HCT116 (cell line): ENCODE measurements at regions not wholly inside any gene's neighbourhood (a gene's known extent, or its start where the extent isn't known, plus 50 kb on each side); places are given as distances from the start of the nearest gene placed in this dataset.

ENCODE experiments used
- ATAC-seq: fragments of 200-7000 bp; cut with Tn5 transposase; 2 replicates; pipeline ENCODE4 v1.9.1; 2020; ENCODE audit warnings: mild to moderate bottlenecking, moderate library complexity
- BruUV-seq: library from RNA; stranded (reverse); fragments of 400-500 nt; replicated peaks from 2 replicates; lab custom pipeline; 2021; lab: Mats Ljungman, UMichigan
- CTCF ChIA-PET: fragments of 300-600 bp; sonication (Branson Sonifier 250); formaldehyde crosslinking; loops from one replicate; lab custom pipeline; 2021; ENCODE audit warnings: antibody characterized with exemption; lab: Charles Lee
- POLR2A ChIA-PET: fragments of 300-600, 350-600 bp; sonication (Branson Sonifier 250); formaldehyde crosslinking; loops from one replicate; lab custom pipeline; 2021; ENCODE audit warnings: antibody characterized with exemption; lab: Charles Lee
- RAD21 ChIA-PET, 2 experiments: fragments of 300-600 bp; sonication (Branson Sonifier 250); formaldehyde crosslinking; loops; one replicate each; lab custom pipeline; 2023; ENCODE audit warnings: low total read pairs in 2 of 2; ENCODE audit not compliant: uncharacterized antibody in 2 of 2, unreplicated experiment in 2 of 2, low non-redundant PET in 1 of 2; lab: Charles Lee
- DNase-seq: peaks from one replicate; pipeline ENCODE4 v3.0.0-alpha.2; 2010; ENCODE audit warnings: low read depth, low spot score
- H2AFZ ChIP-seq: fragments of 200-600 bp; shearing (Covaris generic), sonication (generic); 2 replicates; pipeline ENCODE4 v1.6.1; 2017; ENCODE audit warnings: low read depth, mixed run types, mixed read lengths, antibody characterized with exemption, low read length; ENCODE audit not compliant: poor library complexity, severe bottlenecking
- H3K27ac ChIP-seq: 2 replicates; pipeline ENCODE4 v1.5.1; 2012; ENCODE audit warnings: low read depth, low read length
- H3K27me3 ChIP-seq: fragments of 200-600 bp; sonication (generic); 2 replicates; pipeline ENCODE4 v1.6.1; 2016; ENCODE audit warnings: mixed run types, low read length, mixed read lengths; ENCODE audit not compliant: insufficient read depth
- H3K36me3 ChIP-seq, 2 experiments: fragments of 200-500 bp in 1 of 2; fragments of 200-600 bp in 1 of 2; sonication (Bioruptor generic) in 1 of 2; sonication (generic) in 1 of 2; 2 replicates each; pipeline versions ENCODE4 v1.5.1 to v1.6.1; 2014 to 2016; ENCODE audit warnings: low read length in 2 of 2, inconsistent platforms in 1 of 2, mixed read lengths in 1 of 2, mixed run types in 1 of 2; ENCODE audit not compliant: insufficient read depth in 2 of 2, control insufficient read depth in 1 of 2
- H3K4me1 ChIP-seq, 2 experiments: fragments of 200-600 bp in 1 of 2; sonication (generic) in 1 of 2; 2 replicates each; pipeline versions ENCODE4 v1.5.1 to v1.6.1; 2012 to 2017; ENCODE audit warnings: low read length in 2 of 2, inconsistent platforms in 1 of 2, mild to moderate bottlenecking in 1 of 2, mixed read lengths in 1 of 2, mixed run types in 1 of 2, moderate library complexity in 1 of 2; ENCODE audit not compliant: insufficient read depth in 2 of 2, control insufficient read depth in 1 of 2
- H3K4me2 ChIP-seq: fragments of 200-600 bp; sonication (generic); 2 replicates; pipeline ENCODE4 v1.6.1; 2017; ENCODE audit warnings: mixed run types, low read length, mixed read lengths
- H3K4me3 ChIP-seq, 2 experiments: fragments of 200-600 bp in 1 of 2; sonication (generic) in 1 of 2; replicated peaks in 1 of 2; 2 replicates each; pipeline ENCODE4 v1.5.1; 2011 to 2016; ENCODE audit warnings: low read length in 2 of 2, control low read depth in 1 of 2, low read depth in 1 of 2, mild to moderate bottlenecking in 1 of 2, mixed read lengths in 1 of 2, mixed run types in 1 of 2
- H3K79me2 ChIP-seq: fragments of 200-600 bp; sonication (generic); 2 replicates; pipeline ENCODE4 v1.6.1; 2017; ENCODE audit warnings: mild to moderate bottlenecking, mixed run types, low read length, moderate library complexity, mixed read lengths; ENCODE audit not compliant: insufficient read depth
- H3K9ac ChIP-seq: fragments of 200-600 bp; sonication (generic); 2 replicates; pipeline ENCODE4 v1.6.1; 2016; ENCODE audit warnings: low read length, mixed read lengths
- H3K9me2 ChIP-seq: fragments of 200-600 bp; sonication (generic), shearing (Covaris generic); 2 replicates; pipeline ENCODE4 v1.6.1; 2017; ENCODE audit warnings: mixed run types, mild to moderate bottlenecking, moderate library complexity; ENCODE audit not compliant: insufficient read depth
- H3K9me3 ChIP-seq, 2 experiments: fragments of 200-500 bp in 1 of 2; fragments of 200-600 bp in 1 of 2; sonication (Bioruptor generic) in 1 of 2; sonication (generic) in 1 of 2; 2 replicates each; pipeline ENCODE4 v1.6.1; 2014 to 2017; ENCODE audit warnings: low read length in 2 of 2, mixed read lengths in 2 of 2, inconsistent platforms in 1 of 2, low read depth in 1 of 2, mild to moderate bottlenecking in 1 of 2, mixed run types in 1 of 2, moderate library complexity in 1 of 2; ENCODE audit not compliant: control insufficient read depth in 1 of 2, insufficient read depth in 1 of 2
- H4K20me1 ChIP-seq: fragments of 200-600 bp; sonication (generic), shearing (Covaris generic); 2 replicates; pipeline ENCODE4 v1.6.1; 2017; ENCODE audit warnings: mixed run types, mild to moderate bottlenecking, moderate library complexity; ENCODE audit not compliant: insufficient read depth
- CBX3 ChIP-seq: IDR thresholded peaks from 2 replicates; pipeline ENCODE4 v1.6.1; 2012; ENCODE audit warnings: low read depth
- CEBPB ChIP-seq: IDR thresholded peaks from 2 replicates; pipeline ENCODE4 v1.6.1; 2012; ENCODE audit warnings: low read depth
- ELF1 ChIP-seq: IDR thresholded peaks from 2 replicates; pipeline ENCODE4 v1.6.1; 2012; ENCODE audit warnings: low read depth, borderline replicate concordance
- EZH2 ChIP-seq: fragments of 200-600 bp; sonication (generic); IDR thresholded peaks from 2 replicates; pipeline ENCODE4 v1.6.1; 2017; ENCODE audit warnings: antibody characterized with exemption, mixed run types
- EZH2phosphoT487 ChIP-seq: fragments of 200-600 bp; IDR thresholded peaks from 2 replicates; pipeline ENCODE4 v1.6.1; 2018; ENCODE audit warnings: antibody characterized with exemption, borderline replicate concordance
- FOSL1 ChIP-seq: IDR thresholded peaks from 2 replicates; pipeline ENCODE4 v1.6.1; 2012; ENCODE audit warnings: low read depth
- JUND ChIP-seq: IDR thresholded peaks from 2 replicates; pipeline ENCODE4 v1.6.1; 2012
- POLR2A ChIP-seq: IDR thresholded peaks from 2 replicates; pipeline ENCODE4 v1.7.0; 2011; ENCODE audit warnings: borderline replicate concordance; ENCODE audit not compliant: insufficient read depth, insufficient read length; ENCODE audit errors: extremely low read depth
- POLR2AphosphoS5 ChIP-seq: IDR thresholded peaks from 2 replicates; pipeline ENCODE4 v1.6.1; 2011; ENCODE audit warnings: mild to moderate bottlenecking, low read depth, low read length, moderate library complexity
- RAD21 ChIP-seq: IDR thresholded peaks from 2 replicates; pipeline ENCODE4 v1.6.1; 2012; ENCODE audit warnings: low read depth, mild to moderate bottlenecking
- REST ChIP-seq: IDR thresholded peaks from 2 replicates; pipeline ENCODE4 v1.6.1; 2012; ENCODE audit warnings: low read depth
- SIN3A ChIP-seq: IDR thresholded peaks from 2 replicates; pipeline ENCODE4 v1.6.1; 2012; ENCODE audit warnings: low read depth
- SP1 ChIP-seq: IDR thresholded peaks from 2 replicates; pipeline ENCODE4 v1.6.1; 2012; ENCODE audit warnings: low read depth
- SRF ChIP-seq: IDR thresholded peaks from 2 replicates; pipeline ENCODE4 v1.6.1; 2012; ENCODE audit warnings: low read depth
- TCF7L2 ChIP-seq: IDR thresholded peaks from 2 replicates; pipeline ENCODE4 v1.7.0; 2011; ENCODE audit warnings: borderline replicate concordance, inconsistent platforms; ENCODE audit not compliant: insufficient read depth, insufficient read length; ENCODE audit errors: extremely low read depth
- YY1 ChIP-seq: IDR thresholded peaks from 2 replicates; pipeline ENCODE4 v1.6.1; 2011; ENCODE audit warnings: low read length, low read depth, moderate library complexity, mild to moderate bottlenecking; ENCODE audit not compliant: insufficient replicate concordance; ENCODE audit errors: extremely low read depth
- ZFX ChIP-seq: fragments of 450-650 bp; IDR thresholded peaks from 2 replicates; pipeline ENCODE4 v1.6.1; 2017
- intact Hi-C: fragments of 100-400 bp; cut with micrococcal nuclease; formaldehyde crosslinking; loops from 2 replicates; pipeline ENCODE4 v1.10.0; 2022
- TF ChIP-seq, protein P1 (sequence below): IDR thresholded peaks from 2 replicates; pipeline ENCODE4 v1.6.1; 2012
- TF ChIP-seq, protein P2 (sequence below): IDR thresholded peaks from 2 replicates; pipeline ENCODE4 v1.6.1; 2012
- TF ChIP-seq, protein P3 (sequence below), 3 experiments: fragments of 200-600 bp in 1 of 3; sonication (generic) in 1 of 3; IDR thresholded peaks in 2 of 3; conservative IDR thresholded peaks in 1 of 3; 2 replicates each; pipeline ENCODE4 v1.5.1; 2012 to 2017; ENCODE audit warnings: low read depth in 2 of 3, low read length in 2 of 3, antibody characterized with exemption in 1 of 3, borderline replicate concordance in 1 of 3, control low read depth in 1 of 3, mild to moderate bottlenecking in 1 of 3, mixed read lengths in 1 of 3, mixed run types in 1 of 3, moderate library complexity in 1 of 3; ENCODE audit not compliant: insufficient read depth in 1 of 3

DNA sequence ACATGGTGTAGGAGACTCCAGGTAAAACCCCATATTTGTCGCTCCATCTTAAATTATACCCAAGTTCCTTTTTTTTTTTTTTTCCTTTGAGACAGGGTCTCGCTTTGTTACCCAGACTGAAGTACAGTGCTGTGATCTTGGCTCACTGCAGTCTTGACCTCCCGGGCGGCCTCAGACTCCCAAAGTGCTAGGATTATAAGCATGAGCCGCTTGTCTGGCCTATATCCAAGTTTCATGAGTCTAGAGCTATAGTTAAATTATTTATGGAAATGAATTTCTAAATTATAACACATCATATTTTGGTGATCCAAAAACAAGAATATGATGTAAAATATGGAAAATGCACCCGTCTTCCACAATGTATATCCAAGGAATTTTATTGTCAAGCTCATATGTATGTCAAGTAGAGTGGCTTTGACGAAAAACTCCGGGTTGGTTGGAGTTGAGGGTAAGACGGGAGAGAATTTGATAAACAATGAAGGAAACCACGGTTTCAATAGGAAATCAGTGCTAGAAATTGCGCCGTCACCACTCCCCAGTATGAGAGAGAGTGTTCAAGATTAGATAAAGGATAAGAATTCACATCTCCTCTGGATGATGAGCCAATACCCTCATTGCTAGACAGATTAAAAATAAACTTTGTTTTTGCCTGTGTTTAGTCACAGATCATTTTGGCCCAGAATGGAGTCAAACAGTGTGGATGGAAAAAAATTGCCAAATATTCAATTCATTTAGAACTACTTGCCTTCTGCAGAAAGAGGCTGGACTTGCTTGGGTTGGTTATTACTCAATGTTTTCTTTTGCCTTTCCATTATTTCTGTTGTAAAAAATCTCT, 209.2 kb upstream of the NR2F2 start:
- Histone ChIP-seq H3K36me3 (no peaks in the 10 kb centered on the region), H4K20me1 (no peaks in the 10 kb centered on the region), H2AFZ (peak overlapping the region; percentile 52), H3K9ac (no peak overlapping the region), H3K4me3 (no peak overlapping the region), H3K4me1 (peaks cover 18 to 66% of the 10 kb centered on the region in 2 experiments), H3K79me2 (no peaks in the 10 kb centered on the region), H3K4me2 (peak overlapping the region; percentile 42), H3K9me3 (no peaks in the 10 kb centered on the region), H3K9me2 (no peaks in the 10 kb centered on the region), H3K27me3 (no peaks in the 10 kb centered on the region), H3K27ac (no peak overlapping the region)
- intact Hi-C loops: no loop called here
- TF ChIP-seq CEBPB: no peak
- TF ChIP-seq POLR2A: no peak
- no peak for TF ChIP-seq FOSL1
- no peak for TF ChIP-seq RAD21
- TF ChIP-seq JUND: no peak
- no peak for TF ChIP-seq SP1
- no peak for TF ChIP-seq CBX3
- TF ChIP-seq EZH2: no peak
- TF ChIP-seq YY1: no peak
- TF ChIP-seq, protein P1, sequence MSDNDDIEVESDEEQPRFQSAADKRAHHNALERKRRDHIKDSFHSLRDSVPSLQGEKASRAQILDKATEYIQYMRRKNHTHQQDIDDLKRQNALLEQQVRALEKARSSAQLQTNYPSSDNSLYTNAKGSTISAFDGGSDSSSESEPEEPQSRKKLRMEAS: no peak
- no peak for TF ChIP-seq ZFX
- TF ChIP-seq, protein P2, sequence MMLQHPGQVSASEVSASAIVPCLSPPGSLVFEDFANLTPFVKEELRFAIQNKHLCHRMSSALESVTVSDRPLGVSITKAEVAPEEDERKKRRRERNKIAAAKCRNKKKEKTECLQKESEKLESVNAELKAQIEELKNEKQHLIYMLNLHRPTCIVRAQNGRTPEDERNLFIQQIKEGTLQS: no peak
- TF ChIP-seq ELF1: no peak
- TF ChIP-seq TCF7L2: no peak
- TF ChIP-seq POLR2AphosphoS5: no peak
- no peak for TF ChIP-seq EZH2phosphoT487
- TF ChIP-seq SIN3A: no peak
- no peak for TF ChIP-seq REST
- no peak for TF ChIP-seq SRF
- TF ChIP-seq, protein P3, sequence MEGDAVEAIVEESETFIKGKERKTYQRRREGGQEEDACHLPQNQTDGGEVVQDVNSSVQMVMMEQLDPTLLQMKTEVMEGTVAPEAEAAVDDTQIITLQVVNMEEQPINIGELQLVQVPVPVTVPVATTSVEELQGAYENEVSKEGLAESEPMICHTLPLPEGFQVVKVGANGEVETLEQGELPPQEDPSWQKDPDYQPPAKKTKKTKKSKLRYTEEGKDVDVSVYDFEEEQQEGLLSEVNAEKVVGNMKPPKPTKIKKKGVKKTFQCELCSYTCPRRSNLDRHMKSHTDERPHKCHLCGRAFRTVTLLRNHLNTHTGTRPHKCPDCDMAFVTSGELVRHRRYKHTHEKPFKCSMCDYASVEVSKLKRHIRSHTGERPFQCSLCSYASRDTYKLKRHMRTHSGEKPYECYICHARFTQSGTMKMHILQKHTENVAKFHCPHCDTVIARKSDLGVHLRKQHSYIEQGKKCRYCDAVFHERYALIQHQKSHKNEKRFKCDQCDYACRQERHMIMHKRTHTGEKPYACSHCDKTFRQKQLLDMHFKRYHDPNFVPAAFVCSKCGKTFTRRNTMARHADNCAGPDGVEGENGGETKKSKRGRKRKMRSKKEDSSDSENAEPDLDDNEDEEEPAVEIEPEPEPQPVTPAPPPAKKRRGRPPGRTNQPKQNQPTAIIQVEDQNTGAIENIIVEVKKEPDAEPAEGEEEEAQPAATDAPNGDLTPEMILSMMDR (IDR thresholded peaks at IDR 0.05 in 2 of 3, conservative IDR thresholded peaks at IDR 0.05 in 1 of 3; ENCODE audit: borderline replicate concordance in 1 of 3, insufficient read depth in 1 of 3, low read depth in 2 of 3, low read length in 2 of 3): no peak
- DNase-seq (no peak), ATAC-seq (no peak)
- ChIA-PET CTCF (no interaction called here), POLR2A (no interaction called here), RAD21 (no interaction called here)
- BruUV-seq: no TSS peak
